UCSD-AML1 (cell line): ENCODE measurements at regions not wholly inside any gene's neighbourhood (a gene's known extent, or its start where the extent isn't known, plus 50 kb on each side); places are given as distances from the start of the nearest gene placed in this dataset.

Source experiments
- DNase-seq: peaks from one replicate; lab custom pipeline; 2025; ENCODE audit not compliant: unreplicated experiment; lab: John Stamatoyannopoulos, UW

DNA sequence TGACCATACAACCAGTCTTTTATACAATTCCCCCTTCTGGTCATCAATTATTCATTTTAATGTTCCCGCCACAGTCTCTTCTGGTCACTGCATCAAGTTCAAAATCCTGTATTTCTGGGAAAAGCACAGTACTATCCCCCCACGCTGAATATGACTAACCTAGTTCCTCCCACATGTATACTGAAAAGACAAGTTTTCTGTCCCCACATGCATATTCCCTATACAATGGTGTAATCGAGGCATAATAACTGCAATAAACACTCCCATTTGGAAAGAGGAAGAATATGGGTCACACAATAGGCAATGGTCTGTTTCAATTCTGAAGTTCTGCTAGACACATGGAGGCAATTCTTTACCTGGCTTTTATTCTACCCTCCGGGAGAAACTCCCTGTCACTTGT is 344.9 kb downstream of the EFNA5 start:
- DNase-seq: no peak

DNA sequence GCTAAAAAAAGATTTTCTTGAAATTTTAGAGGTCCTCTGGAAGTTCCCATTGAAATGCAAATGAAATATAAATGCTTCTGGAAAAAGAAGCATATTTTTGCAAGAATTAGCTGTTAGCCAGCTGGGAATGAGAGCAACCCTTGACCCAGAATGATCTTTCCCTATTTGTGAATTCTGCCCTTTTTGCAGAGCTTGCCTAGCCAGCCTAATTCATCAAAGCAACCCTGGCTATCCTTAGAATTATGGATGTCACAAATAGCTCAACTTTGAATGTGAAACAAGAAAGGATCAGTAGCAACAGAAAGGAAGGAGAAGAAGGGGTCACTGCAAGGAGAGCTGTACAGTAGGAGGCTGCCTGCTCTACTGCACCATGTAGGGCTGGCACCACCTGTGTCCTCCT is 345.9 kb downstream of the EFNA5 start:
- no peak for DNase-seq

DNA sequence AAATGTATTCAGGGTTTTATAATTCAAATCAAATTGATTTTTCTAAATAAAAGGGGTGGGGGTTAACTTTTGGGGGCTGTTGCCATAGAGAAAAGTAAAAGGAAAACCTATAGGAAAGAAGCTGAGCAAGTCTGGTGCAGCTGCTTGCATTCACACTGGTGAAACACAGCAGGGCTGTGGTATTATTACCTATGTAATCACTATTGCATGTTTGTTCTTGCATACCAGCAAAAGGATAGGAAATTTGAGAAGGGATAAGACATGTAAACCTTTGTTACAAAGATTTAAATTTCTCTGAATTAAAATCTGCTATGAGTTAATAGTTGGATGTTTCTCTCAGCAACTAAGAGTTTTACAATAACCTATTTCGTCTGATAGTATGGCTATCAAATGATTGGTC is 346.7 kb downstream of the EFNA5 start:
- DNase-seq: no peak

DNA sequence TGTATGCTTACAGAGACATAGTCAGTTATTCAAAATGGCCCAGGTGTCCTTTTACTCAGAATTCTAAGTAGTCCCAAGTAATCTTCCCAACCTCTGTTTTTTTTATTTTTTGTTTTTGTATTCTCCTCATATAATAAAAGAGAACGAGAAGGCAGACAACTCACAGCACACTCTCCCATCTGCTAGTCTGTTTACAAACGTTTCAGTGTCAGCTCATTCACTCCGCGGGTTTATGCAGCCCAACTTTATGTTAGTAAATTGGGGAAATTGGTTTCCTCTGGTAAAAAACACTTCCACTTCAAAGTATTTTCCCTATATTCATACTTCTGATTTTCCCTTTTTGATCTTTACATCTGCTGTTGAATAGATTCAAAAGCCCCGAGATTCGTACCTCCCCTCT is 347.2 kb downstream of the EFNA5 start:
- DNase-seq: no peak

DNA sequence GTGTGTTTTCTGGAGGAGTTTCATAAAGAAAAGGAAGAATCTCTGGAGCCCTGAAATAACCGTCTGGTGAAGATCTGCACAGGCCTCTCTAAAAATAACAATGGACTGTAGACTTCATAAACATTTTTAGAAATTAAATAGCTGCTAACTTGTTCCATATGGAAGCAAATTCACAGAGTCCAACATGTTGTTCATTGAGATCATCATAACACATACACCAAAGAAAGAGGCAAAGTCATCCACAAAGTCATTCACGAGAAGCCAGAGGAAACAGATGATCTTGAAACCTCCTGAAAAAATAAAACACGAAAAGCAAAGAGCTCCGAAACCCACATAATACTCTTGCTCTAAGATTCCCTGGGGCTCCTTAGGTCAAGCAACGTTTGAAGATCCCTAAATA is 347.8 kb downstream of the EFNA5 start:
- DNase-seq: no peak

DNA sequence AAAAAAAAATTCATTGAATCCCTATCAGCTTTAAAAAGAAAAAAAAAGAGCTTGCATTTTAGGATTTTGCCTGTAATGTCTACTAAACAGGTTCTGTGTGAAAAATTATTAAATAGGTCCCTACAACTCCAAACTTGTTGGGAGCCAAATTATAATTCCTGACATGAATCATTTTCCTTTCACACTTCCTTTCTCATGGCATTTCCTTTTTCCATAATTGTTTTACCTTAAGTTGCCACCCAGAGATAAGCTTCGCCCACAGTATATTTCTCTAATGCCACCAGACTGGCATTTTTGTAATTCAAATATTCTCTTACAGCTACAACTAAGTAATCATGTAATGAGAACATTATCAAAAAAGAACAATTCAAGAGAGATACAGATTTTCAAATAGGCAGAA is 348.8 kb downstream of the EFNA5 start:
- DNase-seq: no peak

DNA sequence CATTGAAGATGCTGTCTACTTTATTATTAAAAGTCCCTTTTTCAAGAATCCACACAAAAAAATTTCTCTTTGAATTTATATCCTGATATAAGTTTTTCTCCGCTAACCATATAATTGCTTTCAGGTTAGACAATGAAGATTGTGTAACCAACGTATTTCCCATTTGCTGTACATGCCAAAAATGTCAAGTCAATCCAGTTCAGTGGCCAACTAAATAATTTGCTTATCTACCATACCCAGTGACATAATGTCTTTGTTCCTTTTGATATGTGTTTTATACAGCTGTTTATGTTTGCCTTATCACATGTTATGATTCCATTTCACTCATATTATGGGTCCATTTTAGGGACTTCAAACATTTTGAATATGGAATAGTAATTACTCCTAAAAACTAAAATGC is 349.9 kb downstream of the EFNA5 start:
- DNase-seq: no peak

DNA sequence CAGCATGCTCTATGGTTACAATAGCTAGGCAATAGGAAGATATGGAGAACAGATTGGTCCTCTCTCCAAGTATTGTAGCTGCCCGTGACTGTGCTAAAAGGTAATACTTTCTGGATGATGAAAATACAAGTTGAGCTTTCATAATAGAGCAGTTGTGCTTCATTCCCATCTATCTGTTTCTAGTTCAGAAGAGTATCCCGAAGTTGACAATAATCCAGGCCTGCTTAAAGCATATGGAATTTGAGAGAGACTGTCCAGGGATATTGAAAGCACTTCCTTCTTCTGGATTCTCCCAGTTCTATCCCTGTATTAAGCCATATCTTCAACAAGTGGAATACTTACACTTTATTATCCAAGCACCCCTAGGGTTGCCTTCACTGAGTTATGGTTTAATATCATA is 350.4 kb downstream of the EFNA5 start:
- no peak for DNase-seq

DNA sequence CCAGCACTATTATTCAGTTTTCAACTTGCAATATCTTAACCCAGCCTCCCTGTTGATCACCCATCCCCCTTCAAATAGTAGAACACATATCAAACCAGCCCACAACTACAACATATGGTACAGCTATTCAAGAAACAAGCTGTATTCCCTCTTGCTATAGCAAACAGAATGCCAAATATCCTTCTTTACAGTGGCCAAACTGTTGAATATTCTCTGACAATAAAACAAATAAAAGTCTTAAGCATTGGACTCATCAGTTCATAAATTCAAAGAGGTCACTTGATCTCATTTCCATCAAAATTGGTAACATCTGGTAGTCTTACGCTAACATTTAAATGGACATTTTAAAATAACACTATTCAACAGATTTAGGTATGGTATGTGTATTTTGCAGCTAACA is 350.8 kb downstream of the EFNA5 start:
- DNase-seq: no peak

DNA sequence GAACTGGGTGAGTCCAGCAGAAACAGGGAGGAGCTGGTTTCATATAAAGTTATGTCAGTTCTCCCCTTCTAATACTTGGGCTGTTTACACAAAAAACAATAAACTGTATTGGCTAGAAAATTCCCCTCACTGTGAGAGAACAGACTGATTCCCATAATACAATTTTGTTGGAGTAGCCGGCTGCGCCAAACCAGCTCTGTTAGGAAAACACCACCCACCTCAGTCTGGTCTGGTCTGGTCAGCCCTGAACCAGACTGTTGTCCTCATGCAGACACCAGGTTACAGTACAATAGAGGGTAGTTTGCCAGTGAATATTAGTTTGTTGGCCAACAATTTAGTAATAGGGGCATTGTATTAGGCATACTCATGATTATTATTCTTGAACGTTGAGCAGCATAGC is 356.4 kb downstream of the EFNA5 start:
- no peak for DNase-seq

DNA sequence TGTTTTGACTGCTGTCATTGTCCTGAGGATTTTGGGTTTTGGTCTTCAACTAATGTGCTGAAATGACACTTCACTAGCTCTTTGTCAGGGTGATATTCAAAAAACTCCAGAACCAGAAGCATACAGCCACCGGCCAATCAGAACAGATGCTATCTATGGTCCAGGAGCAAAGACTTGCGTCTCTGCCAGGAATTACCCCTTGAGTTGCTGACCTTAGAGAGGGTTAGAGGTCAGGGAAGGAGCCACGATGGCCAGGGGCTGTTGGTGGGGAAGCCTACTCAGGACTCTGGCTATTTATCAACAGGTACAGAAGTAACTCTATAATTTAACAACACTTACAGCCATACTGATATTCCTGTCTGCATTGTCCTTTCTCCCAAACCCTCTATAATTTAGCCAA is 356.8 kb downstream of the EFNA5 start:
- DNase-seq: no peak

DNA sequence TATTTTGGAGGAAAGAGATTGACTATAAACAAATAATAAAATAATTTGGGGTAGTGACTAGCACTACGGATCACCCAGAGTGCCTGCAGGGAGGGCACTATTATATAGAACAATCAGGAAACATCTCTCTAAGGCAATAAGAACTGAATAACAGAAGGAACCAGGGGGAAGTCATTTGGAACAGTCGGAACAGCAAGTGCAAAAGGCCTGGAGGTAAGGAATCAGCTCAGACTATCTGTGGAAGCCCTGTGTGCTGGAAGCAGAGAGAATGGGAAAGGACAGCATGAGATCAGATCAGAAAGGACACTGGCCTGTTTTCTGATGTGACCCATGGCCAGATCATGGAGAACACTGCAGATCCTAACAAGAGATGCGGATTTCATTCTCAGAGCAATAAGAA is 357.6 kb downstream of the EFNA5 start:
- no peak for DNase-seq

DNA sequence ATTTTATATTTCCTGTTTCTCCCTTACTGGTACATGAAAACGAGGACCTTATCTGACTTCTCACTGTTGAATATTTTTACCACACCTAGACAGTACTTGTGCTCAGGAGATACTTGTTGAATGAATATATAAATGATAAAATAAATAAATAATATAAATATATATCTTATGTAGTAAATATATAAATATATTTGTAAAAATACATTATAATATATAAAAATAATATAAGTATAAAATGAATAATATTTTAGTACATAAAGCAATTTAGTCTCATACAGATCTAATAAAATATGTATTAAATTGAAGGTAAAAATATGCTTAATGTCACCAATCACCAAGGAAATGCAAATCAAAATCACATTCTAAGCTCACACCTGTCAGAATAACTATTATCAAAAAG is 360.6 kb downstream of the EFNA5 start:
- no peak for DNase-seq

DNA sequence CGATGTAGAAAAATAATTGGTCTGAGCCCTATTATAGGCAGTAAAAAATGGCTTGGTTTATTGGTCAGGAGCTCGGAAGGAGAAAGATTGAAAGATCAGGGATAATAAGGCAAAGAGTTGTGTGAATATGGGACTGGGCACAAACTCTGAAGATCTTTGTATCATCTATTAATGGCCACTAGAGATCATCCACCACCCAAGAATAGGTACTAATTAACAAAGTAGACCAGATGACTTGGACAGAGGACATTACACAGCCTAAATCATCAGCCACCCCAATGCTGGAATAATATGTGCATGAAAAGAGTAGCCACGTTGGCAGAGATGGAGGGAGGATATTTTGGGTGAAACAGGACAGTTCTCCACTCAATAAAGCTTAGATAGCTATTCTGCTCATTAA is 364.1 kb downstream of the EFNA5 start:
- DNase-seq: no peak

DNA sequence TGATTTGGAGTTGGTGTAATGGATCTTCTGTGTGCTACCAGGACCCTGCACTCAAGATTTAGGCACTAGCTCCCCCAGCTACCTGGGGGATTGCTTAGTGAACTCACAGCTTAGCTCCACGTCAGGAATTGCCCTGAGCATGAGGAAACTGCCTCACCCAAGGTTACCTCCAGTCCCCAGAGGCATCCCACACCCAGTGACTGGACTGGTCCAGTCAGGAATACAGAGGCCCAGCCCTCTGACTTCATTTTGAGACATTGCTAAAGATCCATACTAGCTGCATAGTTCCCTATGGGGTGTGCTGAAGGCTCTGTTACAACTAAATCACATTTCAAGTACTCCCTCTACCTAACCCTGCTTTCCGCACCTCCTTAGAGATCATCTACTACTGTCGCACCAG is 364.7 kb downstream of the EFNA5 start:
- DNase-seq: no peak

DNA sequence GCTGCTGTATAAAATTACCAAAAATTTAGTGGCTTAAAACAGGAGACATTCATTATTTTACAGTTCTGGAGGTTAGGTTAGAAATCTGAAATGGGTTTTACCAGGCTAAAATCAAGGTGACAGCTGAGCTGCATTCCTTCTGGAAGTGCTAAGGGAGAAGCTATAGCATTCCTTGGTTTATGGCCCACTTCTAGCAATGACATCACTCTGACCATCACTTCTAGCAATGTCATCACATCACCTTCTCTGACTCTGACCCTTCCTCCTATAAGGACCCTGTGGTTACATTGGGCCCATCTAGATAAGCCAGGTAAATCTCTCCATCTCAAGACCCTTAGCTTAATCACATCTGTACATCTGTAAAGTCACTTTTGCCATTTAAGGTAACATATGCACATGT is 366.1 kb downstream of the EFNA5 start:
- DNase-seq: no peak

DNA sequence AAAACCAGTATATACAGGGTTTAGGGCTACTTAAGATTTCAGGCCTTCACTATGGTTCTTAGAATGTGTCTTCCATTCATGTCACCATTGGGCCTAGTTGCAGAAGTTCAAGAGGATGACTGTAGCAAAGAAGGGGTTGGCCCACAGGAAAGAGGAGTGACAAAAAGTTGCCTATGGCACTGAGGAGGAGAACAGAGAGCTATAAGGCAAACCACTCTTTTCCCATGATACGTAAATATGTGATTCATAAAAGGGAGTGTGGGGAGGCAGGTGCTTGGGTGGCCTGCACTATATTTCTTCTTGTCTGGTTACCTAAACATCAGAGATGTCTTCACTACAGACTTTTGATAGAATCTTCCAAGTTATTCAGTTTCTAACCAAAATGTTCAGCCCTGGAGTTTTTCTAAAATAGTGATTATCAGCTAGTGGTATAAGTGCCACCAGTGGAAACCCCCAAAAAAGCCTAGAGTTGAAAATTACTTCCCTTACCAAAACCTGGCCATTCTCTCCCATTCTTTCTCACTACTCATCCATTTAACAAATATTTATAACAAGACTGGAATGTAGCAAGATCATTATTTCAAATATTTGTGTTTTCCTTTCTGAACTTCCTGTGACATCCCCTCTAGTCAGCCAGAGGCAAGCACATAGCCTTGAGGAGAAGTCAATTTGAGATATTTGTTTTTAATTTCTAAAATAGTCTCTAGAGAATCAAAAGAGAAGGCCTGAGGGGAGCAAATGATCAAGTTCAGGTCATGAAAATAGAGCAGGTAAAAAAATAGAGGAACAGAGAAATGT is 367.4 kb downstream of the EFNA5 start:
- no peak for DNase-seq

DNA sequence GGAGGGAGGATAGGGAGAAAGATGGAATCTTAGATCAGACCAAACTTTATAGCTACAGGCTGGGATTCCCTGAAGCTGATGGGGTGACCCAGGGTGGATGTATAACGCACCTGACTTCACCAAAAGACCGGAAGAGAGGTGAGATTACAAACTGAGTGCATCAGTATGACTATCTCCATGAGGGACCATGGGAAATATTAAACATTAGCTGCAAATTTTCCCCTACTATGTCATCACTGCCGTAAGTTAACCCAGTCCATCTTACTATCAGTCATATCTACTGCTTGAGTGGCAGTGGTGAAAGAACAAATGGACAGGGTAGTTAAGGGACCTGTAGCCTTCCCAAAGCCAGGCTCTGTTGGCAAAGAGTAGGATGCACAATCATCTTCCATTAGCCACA is 368.3 kb downstream of the EFNA5 start:
- DNase-seq: no peak

DNA sequence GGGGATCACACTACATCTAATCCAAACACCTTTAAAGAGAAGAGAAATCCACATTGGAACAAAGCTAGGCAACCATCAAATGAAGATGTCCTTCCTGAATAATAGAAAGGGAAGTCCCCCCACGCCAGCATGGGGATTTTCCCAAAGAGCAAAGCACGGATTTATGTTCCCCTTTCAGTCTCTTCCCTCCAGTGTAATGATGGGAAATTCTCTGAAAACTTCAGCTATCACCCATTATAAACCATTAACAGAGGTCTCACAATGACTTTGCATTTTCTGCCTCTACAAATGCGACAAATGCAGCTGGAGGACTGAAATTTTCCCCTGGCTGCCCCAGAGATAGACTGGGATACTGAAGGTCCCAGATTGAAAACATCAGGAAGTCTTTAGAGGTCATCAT is 368.7 kb downstream of the EFNA5 start:
- DNase-seq: no peak

DNA sequence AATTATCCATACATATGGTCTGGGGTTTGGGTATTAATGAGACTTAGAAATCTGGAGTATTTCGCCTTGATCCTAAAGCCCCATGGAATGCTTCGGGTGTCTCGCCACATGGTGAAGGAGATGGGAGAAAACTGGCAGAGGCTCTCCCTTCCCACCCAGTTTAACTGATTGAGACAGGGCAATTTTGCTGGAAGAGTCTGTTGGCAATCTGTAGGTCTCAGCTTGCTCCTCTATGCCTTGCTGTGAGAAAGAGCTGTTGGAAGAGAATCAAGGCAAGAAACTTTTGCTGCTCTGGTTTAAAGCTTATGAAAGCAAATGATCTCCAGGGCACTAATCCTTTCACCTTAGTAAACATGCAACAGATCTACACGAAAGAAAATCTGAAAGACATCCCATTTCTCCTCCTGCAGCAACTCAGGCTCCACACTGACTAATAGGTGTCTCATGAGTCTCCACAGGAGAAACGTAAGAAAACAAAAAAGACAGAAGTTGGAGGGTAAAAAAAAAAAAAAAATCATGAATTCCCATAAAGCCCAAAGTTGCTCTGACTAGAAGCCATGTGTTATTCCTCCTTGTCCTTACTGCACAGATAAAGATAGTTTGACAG is 369.9 kb downstream of the EFNA5 start:
- DNase-seq: no peak

DNA sequence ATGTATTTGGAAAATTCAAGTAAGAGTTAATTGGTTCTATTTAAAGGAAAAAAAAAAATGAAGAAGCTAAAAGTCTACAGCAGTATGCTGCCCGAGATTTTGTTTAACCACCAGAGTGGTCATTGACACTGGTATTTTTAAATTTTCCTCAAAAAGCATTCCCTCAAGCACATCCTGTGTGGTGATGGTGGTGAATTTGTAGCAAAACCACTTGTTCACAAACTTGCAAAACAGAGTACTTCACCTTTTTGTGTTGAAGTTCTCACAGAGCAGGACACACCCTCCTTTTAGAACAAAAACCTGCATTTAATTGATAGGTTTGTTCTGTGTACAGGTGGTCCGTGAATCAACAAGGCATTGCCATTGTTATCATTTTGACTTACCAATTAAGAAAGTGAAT is 374.2 kb downstream of the EFNA5 start:
- no peak for DNase-seq

DNA sequence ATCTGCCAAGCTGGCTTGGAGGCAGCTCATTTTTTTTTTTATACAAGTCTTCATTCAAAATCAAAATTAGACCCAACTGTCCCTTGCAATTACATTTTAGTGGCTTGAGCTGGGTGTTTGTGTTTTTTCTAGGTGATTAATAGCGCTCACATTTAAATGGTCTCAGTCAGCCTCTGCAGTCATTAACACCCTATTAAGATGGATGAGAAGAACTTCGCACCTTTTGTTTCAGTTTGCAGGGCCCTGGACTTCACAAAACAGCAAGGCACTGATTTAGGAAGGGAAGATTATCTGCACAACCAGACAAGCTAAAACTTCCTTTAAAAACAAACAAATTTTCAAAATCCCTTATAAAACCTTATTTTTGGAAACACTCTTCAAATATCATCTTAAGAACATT is 374.8 kb downstream of the EFNA5 start:
- no peak for DNase-seq

DNA sequence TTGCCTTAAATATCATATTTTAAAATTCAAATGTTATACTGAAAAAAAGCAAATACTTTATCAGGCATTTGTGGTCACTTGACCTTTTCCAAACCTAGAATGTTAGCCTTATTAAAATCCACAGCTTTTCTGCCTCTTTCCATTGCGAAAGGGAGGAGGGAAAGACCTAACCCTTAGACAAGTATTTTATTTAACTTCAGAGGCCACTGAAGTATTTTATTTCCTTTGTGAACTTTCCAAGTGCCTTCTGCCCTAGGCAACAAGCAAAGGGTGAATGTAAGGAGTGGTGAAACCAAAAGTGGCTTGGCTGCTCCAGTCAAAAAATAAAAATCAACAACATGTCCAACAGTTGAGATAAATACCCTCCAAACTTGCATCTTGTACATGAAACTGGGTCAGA is 376.1 kb downstream of the EFNA5 start:
- DNase-seq: no peak
